Astrocyte of the cerebellum (primary cell): ENCODE measurements at regions not wholly inside any gene's neighbourhood (a gene's known extent, or its start where the extent isn't known, plus 50 kb on each side); places are given as distances from the start of the nearest gene placed in this dataset.

Experiments
- DNase-seq: peaks from one replicate; pipeline ENCODE4 v3.0.0-alpha.2; 2011; ENCODE audit warnings: low read depth
- H3K4me3 ChIP-seq: 2 replicates; pipeline ENCODE4 v1.5.1; 2011; ENCODE audit warnings: mild to moderate bottlenecking, low read depth, low read length, moderate library complexity
- CTCF ChIP-seq: IDR thresholded peaks from 2 replicates; pipeline ENCODE4 v1.5.1; 2012; ENCODE audit warnings: low read length, low read depth, moderate library complexity, mild to moderate bottlenecking; ENCODE audit errors: missing control alignments
- in situ Hi-C: cut with HindIII; loops from 2 replicates; pipeline ENCODE4 v1.10.0; 2017; ENCODE audit warnings: low sequenced_read_pairs

- TF ChIP-seq CTCF: peak; percentile 69
- no peak overlapping the region for H3K4me3 ChIP-seq
- in situ Hi-C loops: no loop called here
- peak; percentile 5 for DNase-seq
These were observed 73.8 kb upstream of the FREM3 start for GRCh38 chr4:143773998-143774895.

DNA sequence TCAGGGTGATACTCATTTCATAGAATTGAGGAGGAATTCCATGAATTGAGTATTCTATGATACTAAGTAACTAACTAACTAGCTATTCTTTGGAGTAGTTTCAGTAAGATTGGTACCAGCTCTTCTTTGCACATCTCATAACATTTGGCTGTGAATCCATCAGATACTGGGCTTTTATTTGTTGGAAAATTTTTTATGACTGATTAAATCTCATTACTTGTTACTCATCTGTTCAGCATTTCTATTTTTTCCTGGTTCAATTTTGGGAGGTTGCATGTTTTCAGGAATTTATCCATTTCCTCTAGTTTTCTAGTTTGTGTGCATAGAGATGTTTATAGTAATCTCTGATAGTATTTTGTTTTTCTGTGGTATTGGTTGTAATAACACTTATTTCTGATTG lies 70.8 kb upstream of the FREM3 start:
- no peak overlapping the region for H3K4me3 ChIP-seq
- DNase-seq: no peak
- in situ Hi-C loops: no loop called here
- TF ChIP-seq CTCF: no peak

DNA sequence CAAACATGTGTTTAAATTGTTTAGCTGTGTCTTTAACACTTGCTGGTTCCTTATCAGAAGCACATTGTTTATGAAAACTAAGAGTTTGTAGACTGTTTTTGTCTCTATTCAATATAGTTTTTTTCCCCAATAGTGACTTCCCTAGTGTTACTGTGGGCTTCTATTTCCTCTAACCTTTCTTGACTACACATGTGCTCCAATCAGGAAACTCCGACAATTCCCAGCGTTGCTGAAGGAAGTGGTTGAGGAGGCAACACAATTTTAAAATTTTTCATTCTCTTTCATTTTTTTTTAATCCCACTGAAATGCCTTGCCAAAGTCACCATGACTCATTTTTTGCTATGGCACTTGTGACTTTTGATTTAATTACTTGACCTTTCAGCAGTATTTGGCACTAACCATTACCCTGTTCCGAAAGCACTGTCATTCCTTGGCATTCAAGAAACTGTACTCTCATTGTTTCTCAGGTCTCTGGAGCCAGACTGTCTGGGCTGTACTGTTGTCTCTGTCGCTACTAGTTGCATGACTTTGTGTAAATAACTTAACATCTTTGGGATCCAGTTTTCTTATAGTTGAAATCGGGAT lies 67.6 kb upstream of the FREM3 start:
- no peak for TF ChIP-seq CTCF
- in situ Hi-C loops: no loop called here
- DNase-seq: peak; percentile 18
- no peak overlapping the region for H3K4me3 ChIP-seq

DNA sequence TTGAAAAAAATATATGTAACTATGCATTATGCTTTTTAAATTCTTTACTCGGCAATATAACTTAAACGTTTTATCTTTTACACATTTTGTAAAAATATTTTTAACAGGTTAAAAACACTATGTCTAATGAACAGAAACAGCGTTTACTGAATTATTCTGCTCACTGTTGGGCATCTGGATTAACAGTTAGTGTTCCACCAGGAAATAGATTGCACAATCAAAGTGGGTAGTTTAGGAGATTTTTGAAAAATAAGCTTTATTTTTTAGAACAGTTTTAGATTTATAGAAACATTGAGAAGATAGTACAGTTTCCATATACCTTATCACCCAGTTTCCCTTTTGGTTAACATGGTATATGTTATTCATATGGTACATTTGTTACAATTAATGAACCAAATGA lies 63.1 kb upstream of the FREM3 start:
- no peak overlapping the region for H3K4me3 ChIP-seq
- in situ Hi-C loops: no loop called here
- no peak for DNase-seq
- TF ChIP-seq CTCF: no peak

DNA sequence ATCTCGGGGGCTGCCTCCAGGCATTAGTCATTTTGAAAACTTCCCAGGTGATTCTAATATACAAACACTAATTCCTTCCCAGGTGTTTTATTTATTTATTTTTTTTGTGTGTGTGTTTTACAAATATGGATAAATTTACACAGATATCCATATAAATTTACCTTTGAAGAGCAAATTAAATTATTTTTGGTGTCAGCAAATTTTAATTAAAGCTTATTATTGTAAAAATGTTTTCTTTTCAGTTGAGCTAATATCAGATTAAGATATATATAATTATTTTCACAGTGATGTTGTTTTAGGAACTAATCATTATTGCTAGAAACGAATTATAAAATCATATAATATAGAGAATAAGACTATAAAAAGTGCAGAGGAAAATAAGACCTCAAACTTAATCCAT lies 62.0 kb upstream of the FREM3 start:
- in situ Hi-C loops: no loop called here
- H3K4me3 ChIP-seq: no peak overlapping the region
- DNase-seq: no peak
- TF ChIP-seq CTCF: no peak
